Suppressor macrophage treated with lipopolysaccharide for 1 hour (primary cell): ENCODE measurements at regions not wholly inside any gene's neighbourhood (a gene's known extent, or its start where the extent isn't known, plus 50 kb on each side); places are given as distances from the start of the nearest gene placed in this dataset.

Experiments used
- DNase-seq, 3 donors: peaks; one replicate each; pipeline ENCODE4 v3.0.0-alpha.2; 2020 to 2022

GRCh38 chr2:76314271-76315020, 603.7 kb upstream of the GCFC2 start:
- DNase-seq: no peak

- no peak for DNase-seq
Measured at GRCh38 chr2:76312236-76312635, 601.5 kb upstream of the GCFC2 start.

- DNase-seq: no peak
Measured at GRCh38 chr2:76311728-76312127, 601.0 kb upstream of the GCFC2 start.

- DNase-seq: no peak
Measured at GRCh38 chr2:76310894-76311633, 600.3 kb upstream of the GCFC2 start.

- DNase-seq: no peak
Measured at GRCh38 chr2:76307495-76307894, 596.8 kb upstream of the GCFC2 start.

- DNase-seq: no peak
Measured at GRCh38 chr2:76298041-76298440, 587.3 kb upstream of the GCFC2 start.

GRCh38 chr2:76296438-76296837, 585.7 kb upstream of the GCFC2 start:
- no peak for DNase-seq

- DNase-seq: no peak
Measured at GRCh38 chr2:76295762-76296161, 585.0 kb upstream of the GCFC2 start.

- DNase-seq: no peak
Measured at GRCh38 chr2:76288598-76288997, 577.9 kb upstream of the GCFC2 start.

- no peak for DNase-seq
Measured at GRCh38 chr2:76288146-76288545, 577.4 kb upstream of the GCFC2 start.

- no peak for DNase-seq
Measured at GRCh38 chr2:76283350-76283749, 572.6 kb upstream of the GCFC2 start.

GRCh38 chr2:76281156-76281841, 570.6 kb upstream of the GCFC2 start:
- DNase-seq: no peak

GRCh38 chr2:76280686-76281085, 570.0 kb upstream of the GCFC2 start:
- no peak for DNase-seq

- no peak for DNase-seq
Measured at GRCh38 chr2:76279142-76279541, 568.4 kb upstream of the GCFC2 start.

- DNase-seq: no peak
Measured at GRCh38 chr2:76275788-76276187, 565.1 kb upstream of the GCFC2 start.

- DNase-seq: no peak
Measured at GRCh38 chr2:76274676-76275075, 564.0 kb upstream of the GCFC2 start.

GRCh38 chr2:76274160-76274559, 563.4 kb upstream of the GCFC2 start:
- no peak for DNase-seq

- no peak for DNase-seq
Measured at GRCh38 chr2:76270096-76270710, 559.5 kb upstream of the GCFC2 start.

- no peak for DNase-seq
Measured at GRCh38 chr2:76268902-76269620, 558.3 kb upstream of the GCFC2 start.

GRCh38 chr2:76268484-76268883, 557.8 kb upstream of the GCFC2 start:
- DNase-seq: no peak

GRCh38 chr2:76257802-76258201, 547.1 kb upstream of the GCFC2 start:
- DNase-seq: no peak

GRCh38 chr2:76256458-76257088, 545.9 kb upstream of the GCFC2 start:
- DNase-seq: no peak
